C4-2B (cell line): ENCODE measurements at regions not wholly inside any gene's neighbourhood (a gene's known extent, or its start where the extent isn't known, plus 50 kb on each side); places are given as distances from the start of the nearest gene placed in this dataset.

Experiments used
- H3K27ac ChIP-seq: fragments of 450-650 bp; 2 replicates; pipeline ENCODE4 v1.5.1; 2017
- CTCF ChIP-seq: fragments of 450-650 bp; conservative IDR thresholded peaks from 2 replicates; pipeline ENCODE4 v1.5.1; 2017; ENCODE audit warnings: mild to moderate bottlenecking
- ZFX ChIP-seq: fragments of 450-650 bp; IDR thresholded peaks from 2 replicates; pipeline ENCODE4 v1.6.1; 2017

- no peak overlapping the region for H3K27ac ChIP-seq
- TF ChIP-seq ZFX, result no peak
- no peak for TF ChIP-seq CTCF
Observed at GRCh38 chr3:120838441-120839091, 69.4 kb upstream of the STXBP5L start.

DNA sequence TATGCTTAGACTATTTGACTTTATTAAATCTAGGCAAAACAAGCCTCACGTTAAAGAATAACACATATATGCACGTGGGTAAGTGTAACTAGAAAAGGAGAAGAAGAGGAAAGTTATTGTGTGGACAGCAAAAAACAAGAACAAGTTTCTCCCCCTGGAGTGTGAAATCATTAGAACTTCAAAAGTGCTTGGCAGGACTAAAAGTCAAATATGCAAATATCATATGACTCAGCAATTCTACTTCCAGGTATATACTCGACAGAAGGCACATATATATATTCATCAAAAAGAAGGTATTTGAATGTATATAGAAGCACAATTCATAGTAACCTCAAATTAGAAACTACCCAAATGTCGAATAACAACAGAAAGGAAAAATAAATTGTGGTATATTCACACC, 68.9 kb upstream of the STXBP5L start:
- TF ChIP-seq ZFX (no peak), CTCF (no peak)
- no peak overlapping the region for H3K27ac ChIP-seq

DNA sequence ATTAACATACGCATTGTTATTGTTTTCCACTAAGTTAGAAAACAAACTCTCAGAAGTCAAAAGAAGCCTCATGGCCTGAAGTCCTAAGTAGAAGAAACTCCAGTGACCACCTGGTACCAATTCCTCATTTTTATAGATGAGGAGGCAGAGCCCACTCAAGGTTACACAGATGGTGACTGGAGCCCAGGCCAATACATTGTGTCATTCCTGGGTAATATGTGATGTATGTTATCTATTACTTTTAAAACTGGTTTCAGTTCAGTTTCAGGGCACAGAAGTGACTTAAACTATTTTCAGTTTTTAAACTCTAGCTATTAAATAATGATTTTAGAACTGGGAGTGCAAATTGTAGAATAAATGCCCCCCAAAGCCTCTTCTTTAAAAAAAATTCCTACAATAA, 66.7 kb upstream of the STXBP5L start:
- TF ChIP-seq ZFX (no peak), CTCF (no peak)
- no peak overlapping the region for H3K27ac ChIP-seq

- no peak for TF ChIP-seq CTCF
- TF ChIP-seq ZFX, result no peak
- H3K27ac ChIP-seq, result no peak overlapping the region
Observed at GRCh38 chr3:120846073-120846472, 61.9 kb upstream of the STXBP5L start.

DNA sequence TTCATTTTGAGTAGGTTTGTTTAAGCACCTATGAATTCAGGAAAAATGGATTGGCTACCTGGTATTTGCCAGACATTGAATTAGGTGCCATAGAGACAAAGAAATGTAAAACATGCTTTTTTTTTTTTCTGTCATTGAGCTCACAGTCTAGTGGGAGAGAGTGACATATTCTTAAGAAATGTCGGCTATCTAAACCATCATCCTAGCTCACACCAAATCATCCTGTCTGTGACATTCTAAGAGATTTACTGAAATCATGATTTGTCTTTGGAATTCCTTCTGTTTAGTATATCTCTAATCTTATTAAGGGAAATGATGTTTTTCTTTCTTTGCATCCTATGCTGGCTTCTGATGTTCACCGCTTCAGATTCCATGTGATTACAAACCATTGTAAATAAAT, 59.5 kb upstream of the STXBP5L start:
- no peak overlapping the region for H3K27ac ChIP-seq
- TF ChIP-seq ZFX (no peak), CTCF (no peak)

GRCh38 chr3:120850381-120851295, 57.4 kb upstream of the STXBP5L start:
- no peak overlapping the region for H3K27ac ChIP-seq
- TF ChIP-seq ZFX (no peak), CTCF (no peak)

DNA sequence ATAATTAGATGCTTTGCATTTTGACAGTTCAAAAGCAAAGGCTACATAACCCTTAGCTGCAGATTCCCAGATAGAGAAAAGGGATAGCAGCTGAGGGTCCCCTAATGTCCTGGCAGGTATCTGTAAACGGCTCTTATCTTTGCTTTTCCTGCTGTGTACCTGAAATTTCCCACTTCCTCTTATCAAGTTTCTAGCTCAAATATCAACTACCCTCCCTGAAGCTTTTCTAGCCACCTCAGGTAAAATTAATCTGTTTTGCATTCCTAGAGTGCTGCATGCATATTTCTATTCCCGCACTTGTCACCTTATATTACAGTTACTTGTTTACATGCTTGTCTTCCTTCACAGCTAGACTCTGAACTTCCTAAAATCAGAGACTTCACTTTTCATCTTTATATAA, 55.6 kb upstream of the STXBP5L start:
- no peak overlapping the region for H3K27ac ChIP-seq
- no peak for TF ChIP-seq CTCF
- no peak for TF ChIP-seq ZFX
